ENCODE measurements at regions not wholly inside any gene's neighbourhood (a gene's known extent, or its start where the extent isn't known, plus 50 kb on each side); places are given as distances from the start of the nearest gene placed in this dataset.

DNA sequence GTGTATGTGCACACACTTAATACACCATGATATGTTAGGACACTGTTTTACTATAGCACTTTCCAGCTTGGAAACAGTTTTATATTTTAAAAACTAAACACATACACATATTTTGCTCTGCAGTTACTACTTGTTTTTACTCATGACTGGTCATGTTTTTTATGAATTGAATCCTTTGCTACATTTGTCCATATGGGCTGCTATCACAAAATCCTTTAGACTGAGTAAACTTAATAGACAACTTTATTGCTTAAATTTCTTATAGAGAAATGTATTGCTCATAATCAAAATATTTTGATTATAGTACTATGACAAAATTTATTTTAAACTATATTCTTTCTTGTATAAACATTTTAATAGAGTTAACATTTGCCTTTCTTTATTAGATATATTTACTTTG, 314.8 kb downstream of the RBM43 start:
- in situ Hi-C loops (cut with HindIII; ENCODE audit: low pct_unique_long_range_greater_than_20kb, low sequenced_read_pairs), result no loop called here
- DNase-seq (ENCODE audit: low read depth), result no peak

DNA sequence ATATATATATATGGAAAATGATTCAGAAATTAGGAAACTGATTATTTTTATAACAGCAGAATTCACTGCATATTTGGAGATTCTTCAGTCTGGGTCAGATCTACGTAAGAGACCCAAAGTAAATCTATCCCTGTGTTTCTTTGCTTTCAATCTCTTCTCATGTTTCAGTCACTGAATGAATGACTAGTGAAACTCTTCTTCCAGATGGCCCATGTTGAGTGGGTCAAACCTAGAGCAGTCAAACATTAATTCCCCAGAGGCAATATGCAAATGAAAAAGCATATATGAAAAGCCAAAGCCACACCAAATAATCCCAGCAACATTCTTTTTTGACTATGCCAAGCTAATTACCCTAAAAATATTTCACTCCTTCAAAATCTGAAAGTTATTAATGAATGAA, 317.3 kb downstream of the RBM43 start:
- no peak for DNase-seq (ENCODE audit: low read depth)
- in situ Hi-C loops (cut with HindIII; ENCODE audit: low pct_unique_long_range_greater_than_20kb, low sequenced_read_pairs), result no loop called here

DNA sequence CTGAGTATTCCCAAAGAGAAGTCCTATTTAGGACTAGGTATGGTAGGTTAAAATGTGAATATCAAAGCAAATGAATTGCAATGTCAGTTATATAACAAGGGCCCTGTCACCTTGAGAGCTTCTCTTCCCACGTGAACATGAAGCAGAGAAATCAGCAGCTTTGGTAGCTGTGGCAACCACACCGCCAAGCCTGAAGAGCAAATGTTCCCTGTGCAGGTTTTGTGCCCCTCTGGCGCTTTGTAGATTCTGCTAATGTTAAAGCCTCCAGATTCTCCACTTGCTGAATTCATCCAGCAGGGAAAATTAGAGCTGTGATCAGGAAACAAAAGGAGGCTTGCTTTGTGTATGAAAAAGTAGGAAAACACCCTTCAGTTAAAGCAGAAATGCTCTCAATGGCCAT, 322.6 kb downstream of the RBM43 start:
- in situ Hi-C loops (cut with HindIII; ENCODE audit: low pct_unique_long_range_greater_than_20kb, low sequenced_read_pairs), result no loop called here
- no peak for DNase-seq (ENCODE audit: low read depth)

DNA sequence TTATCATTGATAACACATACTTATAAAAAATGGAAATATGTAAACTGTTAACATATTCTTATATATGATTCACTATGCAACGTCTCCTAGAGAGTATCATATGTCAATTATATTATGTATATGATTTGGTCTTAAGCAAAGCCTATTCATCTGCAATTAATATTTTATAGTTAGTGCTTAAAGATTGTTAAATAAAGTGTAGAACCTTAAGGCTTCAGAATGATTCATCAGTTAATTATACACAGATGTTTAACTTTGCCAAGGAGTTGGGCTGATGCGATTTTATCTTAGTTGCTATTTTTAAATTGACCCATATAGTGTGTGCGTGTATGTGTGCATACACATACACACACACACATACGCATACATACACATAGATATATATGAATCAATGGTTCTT, 323.1 kb downstream of the RBM43 start:
- in situ Hi-C loops (cut with HindIII; ENCODE audit: low pct_unique_long_range_greater_than_20kb, low sequenced_read_pairs), result no loop called here
- no peak for DNase-seq (ENCODE audit: low read depth)

DNA sequence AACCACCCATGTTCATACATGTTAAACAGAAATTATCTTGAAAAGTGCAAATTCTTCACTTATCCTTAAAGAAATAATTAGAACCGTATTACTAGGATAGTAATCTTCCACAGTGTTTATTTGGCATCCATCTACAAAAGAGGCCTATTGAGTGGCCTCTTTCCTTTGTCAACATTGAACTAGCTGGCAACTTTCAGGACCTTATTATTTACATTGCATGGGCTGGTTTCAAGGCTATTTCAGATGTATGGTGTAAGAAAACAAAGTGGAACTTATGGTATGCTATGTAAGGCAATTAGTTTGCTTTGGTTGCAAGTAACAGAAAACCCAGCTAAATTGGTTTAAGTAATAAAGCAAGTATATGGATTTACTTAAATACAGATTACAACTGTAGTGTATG, 324.6 kb downstream of the RBM43 start:
- in situ Hi-C loops (cut with HindIII; ENCODE audit: low pct_unique_long_range_greater_than_20kb, low sequenced_read_pairs), result no loop called here
- DNase-seq (ENCODE audit: low read depth), result no peak

DNA sequence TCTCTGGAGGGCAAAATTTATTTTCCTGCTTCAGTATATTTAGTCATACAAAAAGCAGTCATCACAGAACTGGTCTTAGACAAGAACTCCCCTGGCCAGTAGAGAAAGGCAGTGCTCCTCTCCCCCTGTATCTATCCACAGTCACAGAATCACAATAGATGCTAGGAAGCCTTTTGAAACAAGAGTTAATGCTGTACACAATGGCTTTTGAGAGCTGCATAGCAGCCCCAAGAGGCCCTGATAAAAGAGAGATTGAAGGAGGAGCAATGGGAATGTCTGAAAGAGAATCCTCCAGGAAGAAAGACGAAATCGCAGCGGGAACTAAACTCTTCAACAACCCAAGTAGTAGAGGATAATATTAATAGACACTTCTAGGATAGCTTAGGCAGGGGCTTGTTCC, 330.2 kb downstream of the RBM43 start:
- no peak for DNase-seq (ENCODE audit: low read depth)
- in situ Hi-C loops (cut with HindIII; ENCODE audit: low pct_unique_long_range_greater_than_20kb, low sequenced_read_pairs), result no loop called here

DNA sequence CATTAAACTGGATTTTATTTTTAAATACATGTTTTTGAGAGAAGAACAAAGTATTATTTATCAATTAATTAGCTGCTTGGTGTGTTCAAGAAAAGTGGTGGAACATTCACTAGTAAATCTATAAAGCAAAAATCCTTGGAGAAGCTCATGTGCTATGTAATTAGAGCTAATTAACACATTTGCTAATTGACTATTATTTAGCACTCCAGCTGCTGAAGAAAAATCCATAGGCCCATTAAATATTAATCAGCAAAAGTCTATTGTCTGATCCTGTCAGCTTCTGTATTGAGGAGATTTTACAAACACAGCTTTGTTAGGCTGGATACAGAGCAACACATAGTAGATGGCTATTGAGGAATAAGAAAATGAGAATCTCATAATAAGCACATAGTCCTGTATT, 336.1 kb downstream of the RBM43 start:
- in situ Hi-C loops (cut with HindIII; ENCODE audit: low pct_unique_long_range_greater_than_20kb, low sequenced_read_pairs), result no loop called here

DNA sequence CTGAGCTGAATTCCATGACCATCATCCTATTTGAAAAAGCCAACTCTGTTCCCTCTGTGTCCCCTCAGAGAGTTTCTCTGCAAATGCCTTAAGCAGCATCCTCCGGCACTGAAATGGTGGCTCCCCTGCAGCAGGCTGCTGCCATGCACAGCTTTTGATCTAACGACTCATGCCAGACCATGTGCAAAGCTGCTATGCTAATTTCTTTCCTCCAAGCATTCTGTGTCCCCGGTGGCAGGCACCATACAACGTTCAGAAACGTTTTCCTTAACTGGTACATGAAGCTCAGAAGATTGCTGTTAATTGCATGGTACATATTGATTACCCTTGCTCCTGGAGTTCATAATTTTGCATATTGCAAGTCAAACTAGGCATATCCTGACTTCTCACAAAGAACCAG, 336.8 kb downstream of the RBM43 start:
- in situ Hi-C loops (cut with HindIII; ENCODE audit: low pct_unique_long_range_greater_than_20kb, low sequenced_read_pairs), result no loop called here
- DNase-seq (ENCODE audit: low read depth), result no peak

More for the DNA sequence above, 336.1 kb downstream of the RBM43 start:
- no peak for DNase-seq (ENCODE audit: low read depth)

DNA sequence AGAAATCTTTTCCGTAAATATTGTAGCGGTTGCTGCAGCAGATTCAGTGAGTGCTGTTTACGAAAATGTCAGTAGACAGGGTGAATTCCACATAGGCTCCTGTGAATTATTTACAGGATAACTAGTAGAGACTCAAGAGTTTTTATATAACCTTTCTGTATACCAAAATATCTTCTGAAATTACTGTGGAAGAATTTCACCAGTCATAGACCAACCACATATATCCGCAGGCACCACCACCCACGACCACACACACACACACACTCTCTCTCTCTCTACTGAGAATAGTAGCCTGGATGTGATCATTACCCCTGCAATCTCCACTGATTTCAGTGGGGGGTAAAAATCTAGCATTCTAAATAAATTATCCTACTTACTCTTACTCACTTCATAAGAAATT, 341.8 kb downstream of the RBM43 start:
- in situ Hi-C loops (cut with HindIII; ENCODE audit: low pct_unique_long_range_greater_than_20kb, low sequenced_read_pairs), result no loop called here
- DNase-seq (ENCODE audit: low read depth), result no peak

DNA sequence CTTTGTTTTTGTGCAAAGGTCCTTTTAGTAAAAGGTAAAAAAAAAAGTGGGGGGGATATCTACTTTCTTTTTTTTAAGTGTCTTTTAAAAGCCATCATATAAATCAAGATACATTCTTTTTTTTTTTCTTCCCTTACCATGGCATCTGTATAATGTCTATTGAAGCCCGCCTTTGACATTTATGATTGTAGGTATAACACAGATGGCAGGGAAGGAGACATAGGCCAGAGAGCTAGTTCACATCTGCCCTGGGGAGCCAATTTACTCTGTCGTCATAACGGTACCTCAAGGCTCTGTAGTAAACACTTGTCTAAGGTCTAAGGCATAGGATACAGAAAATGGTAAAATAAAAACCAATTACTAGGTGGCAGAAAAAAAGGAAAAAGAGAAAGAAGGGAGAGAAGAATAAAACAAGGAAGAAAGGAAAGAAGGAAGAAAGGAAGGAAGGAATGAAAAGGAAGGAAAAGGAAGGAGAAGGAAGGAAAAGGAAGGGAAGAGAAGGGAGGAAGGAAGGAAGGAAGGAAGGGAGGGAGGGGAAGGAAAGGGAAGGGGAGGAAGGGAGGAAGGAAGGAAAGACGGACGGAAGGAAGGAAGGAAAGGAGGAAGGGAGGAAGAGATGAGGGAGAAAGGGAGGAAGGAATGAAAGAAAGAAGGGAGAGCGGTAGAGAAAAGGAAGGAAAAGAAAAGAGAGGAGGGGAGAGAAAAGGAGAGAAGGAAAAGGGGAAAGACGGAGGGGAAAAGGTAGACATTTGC, 343.5 kb downstream of the RBM43 start:
- in situ Hi-C loops (cut with HindIII; ENCODE audit: low pct_unique_long_range_greater_than_20kb, low sequenced_read_pairs), result no loop called here
- no peak for DNase-seq (ENCODE audit: low read depth)

DNA sequence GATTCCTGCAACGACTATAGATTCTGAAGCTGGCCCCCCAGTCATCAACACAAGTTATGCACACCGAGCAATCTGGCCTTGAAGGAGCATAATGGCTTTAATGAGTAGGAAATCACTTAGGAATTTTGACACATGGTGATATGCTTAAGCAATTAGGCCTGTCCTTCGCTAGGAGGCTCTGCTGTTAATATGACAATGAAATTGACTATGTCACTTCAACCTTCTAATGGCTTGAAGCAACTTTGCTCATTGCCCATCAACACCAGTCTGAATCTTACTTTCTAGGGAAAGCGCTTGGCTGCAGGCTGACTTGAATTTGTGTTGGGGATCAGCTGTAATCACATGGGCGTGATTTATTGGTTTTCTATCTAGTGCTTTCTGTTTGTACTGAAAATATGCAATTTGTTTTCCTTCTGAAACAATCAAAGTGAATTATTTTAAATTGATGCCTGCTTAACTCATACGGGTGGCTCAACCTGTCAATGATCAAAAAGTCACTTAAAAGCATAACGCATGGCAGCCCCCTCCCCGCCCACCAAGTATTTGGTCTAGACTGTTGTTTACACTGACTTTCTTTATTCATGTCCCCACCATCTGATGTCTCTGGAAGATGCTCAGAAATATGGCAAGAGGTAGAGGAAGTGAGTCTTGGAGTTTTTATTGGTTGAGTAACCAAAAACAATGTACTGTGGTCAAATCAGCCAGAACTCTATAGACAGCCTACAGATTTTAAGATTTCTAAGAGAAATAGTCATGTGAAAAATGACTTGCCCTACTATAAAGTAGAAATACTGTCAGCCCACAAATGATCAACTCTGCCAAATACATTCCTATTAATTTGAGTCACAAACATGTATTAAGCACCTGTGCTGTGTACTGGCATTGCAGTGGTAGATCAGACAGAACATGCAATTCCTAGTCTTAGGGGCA, 344.9 kb downstream of the RBM43 start:
- in situ Hi-C loops (cut with HindIII; ENCODE audit: low pct_unique_long_range_greater_than_20kb, low sequenced_read_pairs), result no loop called here
- DNase-seq (ENCODE audit: low read depth), result no peak

DNA sequence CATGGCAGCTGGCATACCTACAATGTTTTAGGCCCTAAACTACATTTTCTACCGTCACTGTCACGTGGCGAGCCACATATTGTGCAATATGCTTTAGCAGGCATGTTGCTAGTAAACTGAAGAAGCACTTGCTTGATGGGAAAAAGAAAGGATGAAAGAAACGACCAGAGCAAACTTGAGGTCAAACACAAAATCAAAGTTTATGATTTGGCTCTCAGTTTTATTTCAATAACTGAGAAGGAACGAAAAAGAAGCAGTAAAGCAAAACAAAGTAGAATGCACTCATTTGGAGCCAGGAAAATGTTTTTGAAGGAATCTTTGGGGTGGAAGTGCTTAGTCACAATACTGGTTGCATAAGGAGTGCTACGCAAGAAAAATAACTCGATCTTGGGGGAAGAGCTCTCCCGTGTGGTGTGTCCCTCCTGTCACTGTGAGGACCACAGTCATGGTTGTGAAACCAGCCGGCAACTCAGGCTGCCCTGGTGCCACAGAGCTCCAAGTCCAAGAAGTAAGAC, 349.8 kb downstream of the RBM43 start:
- peak; percentile 52 for DNase-seq (ENCODE audit: low read depth)
- in situ Hi-C loops (cut with HindIII; ENCODE audit: low pct_unique_long_range_greater_than_20kb, low sequenced_read_pairs), result no loop called here

DNA sequence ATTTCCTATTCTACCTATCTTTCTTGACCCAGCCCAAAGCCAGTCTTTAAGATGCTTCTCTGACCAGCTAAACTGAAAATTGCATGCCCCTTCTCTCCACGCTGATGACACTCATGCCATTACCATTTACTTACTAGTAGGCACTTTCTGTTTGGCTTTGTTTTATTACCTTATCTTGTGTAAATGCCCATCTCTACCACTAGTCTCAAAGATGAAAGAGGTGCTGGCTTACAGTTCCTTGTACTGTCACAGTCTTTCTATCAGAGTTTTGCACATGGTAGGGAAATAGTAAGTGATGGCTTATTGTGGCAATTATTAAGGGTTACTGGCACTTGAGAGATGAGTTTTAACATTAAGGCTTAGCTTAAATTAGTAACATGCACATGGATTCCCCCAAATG, 352.1 kb downstream of the RBM43 start:
- in situ Hi-C loops (cut with HindIII; ENCODE audit: low pct_unique_long_range_greater_than_20kb, low sequenced_read_pairs), result no loop called here

DNA sequence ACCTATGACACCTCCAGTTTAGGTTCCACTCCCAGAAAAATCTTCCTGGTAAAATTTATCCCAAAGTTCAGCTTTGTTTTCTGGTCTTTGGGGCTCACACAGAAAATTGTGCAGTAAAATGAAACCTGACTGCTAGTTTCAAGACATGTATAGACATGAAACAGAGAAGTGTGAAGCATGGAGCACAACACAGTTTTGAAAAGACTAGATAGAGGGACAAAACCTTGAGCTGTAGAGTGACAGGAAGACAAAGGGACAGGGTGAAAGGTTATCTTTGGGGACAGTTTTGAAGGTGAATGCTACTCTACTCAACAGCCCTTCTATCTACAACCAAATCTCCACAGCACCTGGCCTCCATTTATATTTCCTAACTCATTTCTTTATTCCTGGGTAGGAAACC, 352.6 kb downstream of the RBM43 start:
- in situ Hi-C loops (cut with HindIII; ENCODE audit: low pct_unique_long_range_greater_than_20kb, low sequenced_read_pairs), result no loop called here
- no peak for DNase-seq (ENCODE audit: low read depth)

More for the DNA sequence above, 352.1 kb downstream of the RBM43 start:
- no peak for DNase-seq (ENCODE audit: low read depth)

DNA sequence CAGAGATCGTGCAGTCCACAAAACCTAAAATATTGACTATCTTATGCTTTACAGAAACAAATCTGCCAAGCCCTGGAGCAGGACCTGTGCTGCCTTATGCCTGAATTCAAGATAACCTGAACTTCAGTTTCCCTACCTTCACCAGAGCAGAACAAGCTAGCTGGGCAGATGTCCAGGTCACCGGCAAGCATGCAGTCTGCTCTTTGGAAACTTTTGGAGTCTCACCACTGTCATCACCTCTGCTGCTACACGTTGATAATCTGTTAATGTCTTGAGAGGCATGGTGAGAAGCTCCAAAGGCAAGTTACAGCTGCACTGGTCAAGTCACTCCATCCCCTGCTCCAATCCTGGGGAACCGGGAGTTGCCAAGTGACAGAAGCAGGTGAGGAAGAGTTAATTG, 354.2 kb downstream of the RBM43 start:
- in situ Hi-C loops (cut with HindIII; ENCODE audit: low pct_unique_long_range_greater_than_20kb, low sequenced_read_pairs), result no loop called here
- no peak for DNase-seq (ENCODE audit: low read depth)

DNA sequence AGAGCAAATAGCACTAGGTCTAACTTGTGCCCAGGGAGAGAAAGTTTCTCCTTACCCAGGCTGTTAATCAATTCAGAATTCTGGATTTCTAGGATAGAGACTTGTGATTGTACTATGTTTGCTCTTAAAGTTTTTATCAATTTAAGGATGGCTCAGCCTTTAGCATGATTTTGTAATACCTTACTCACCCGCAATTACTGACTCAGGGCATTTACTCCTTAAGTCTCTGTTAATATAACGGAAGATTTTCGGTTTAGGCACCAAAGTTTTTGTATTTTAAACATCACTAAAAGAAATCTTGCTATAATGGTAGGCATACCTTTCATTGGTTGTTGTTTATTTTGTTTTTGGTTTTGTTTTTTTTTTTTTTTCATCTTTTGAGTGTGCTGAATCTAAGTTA, 358.2 kb downstream of the RBM43 start:
- no peak for DNase-seq (ENCODE audit: low read depth)
- in situ Hi-C loops (cut with HindIII; ENCODE audit: low pct_unique_long_range_greater_than_20kb, low sequenced_read_pairs), result no loop called here

DNA sequence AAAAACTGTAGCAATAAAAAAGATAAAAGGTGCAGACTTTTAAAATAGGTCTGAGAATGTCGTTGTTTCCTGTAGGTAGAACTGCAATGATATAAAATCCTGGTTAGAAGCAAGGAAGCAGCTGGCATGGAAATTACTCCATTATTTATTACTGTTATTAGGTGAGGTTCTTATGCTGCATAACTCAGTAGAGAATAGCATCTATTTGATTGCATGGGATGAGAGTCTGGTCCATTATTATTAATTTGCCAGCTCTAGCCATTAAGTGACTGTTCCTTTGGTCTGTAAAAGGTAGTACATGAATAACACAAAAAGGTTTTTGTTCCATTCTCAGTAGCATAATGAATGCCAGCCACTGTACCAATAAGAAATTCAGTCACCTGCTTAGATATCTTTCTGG, 358.6 kb downstream of the RBM43 start:
- no peak for DNase-seq (ENCODE audit: low read depth)
- in situ Hi-C loops (cut with HindIII; ENCODE audit: low pct_unique_long_range_greater_than_20kb, low sequenced_read_pairs), result no loop called here

DNA sequence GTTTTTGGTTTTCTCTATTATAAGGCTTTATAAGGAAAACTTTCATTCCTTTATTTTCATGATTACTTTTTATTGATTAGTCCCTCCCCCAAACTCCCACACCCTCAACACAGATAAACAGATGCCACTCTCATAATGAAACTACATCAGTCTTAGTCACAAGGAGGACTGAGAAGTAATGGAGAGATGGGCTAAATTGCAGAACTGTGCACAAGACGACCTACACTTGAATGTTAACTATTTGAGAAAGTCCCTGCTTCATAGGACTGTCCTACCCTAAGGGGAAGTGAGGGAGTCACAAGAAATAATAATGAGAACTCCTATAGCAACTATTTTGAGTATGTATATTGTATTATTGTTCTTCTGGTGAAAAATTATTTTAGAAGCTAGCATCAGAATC, 360.8 kb downstream of the RBM43 start:
- in situ Hi-C loops (cut with HindIII; ENCODE audit: low pct_unique_long_range_greater_than_20kb, low sequenced_read_pairs), result no loop called here
- DNase-seq (ENCODE audit: low read depth), result no peak

DNA sequence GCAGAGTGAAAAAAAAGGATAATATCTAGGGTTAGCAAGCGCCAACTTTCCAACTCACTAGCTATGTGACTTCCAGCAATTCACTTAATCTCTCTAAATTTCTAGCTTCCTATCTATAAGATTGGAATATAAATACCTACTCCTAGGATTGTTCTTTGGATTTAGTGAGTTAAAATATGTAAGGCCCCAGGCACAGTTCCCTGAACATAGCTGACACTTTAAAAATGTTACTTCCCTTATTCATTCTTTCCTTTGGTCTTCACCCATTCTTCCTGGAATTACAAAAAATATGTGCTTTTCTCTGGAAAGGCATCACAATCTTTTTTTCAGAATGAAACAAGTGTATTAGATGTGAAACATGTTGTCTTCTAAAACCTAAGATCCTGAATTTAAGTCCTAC, 365.7 kb downstream of the RBM43 start:
- DNase-seq (ENCODE audit: low read depth), result no peak
- in situ Hi-C loops (cut with HindIII; ENCODE audit: low pct_unique_long_range_greater_than_20kb, low sequenced_read_pairs), result no loop called here
